HG03159 (cell line): ENCODE measurements at regions not wholly inside any gene's neighbourhood (a gene's known extent, or its start where the extent isn't known, plus 50 kb on each side); places are given as distances from the start of the nearest gene placed in this dataset.
"Not testable (repeated sequence)": the region's sequence is repeated elsewhere in the genome, so short reads cannot be mapped to it uniquely, and the experiment has no call there.

ENCODE experiments used
- ATAC-seq: cut with Tn5 transposase; IDR thresholded peaks from one replicate; pipeline ENCODE4 v1.9.1; 2021; ENCODE audit warnings: mild to moderate bottlenecking, moderate library complexity; ENCODE audit not compliant: unreplicated experiment

GRCh38 chr4:175273995-175274753 is 356.0 kb downstream of the ADAM29 start:
- ATAC-seq: no peak

- ATAC-seq: no peak
These were observed 359.7 kb downstream of the ADAM29 start for GRCh38 chr4:175277816-175278215.

GRCh38 chr4:175280153-175280552 is 362.0 kb downstream of the ADAM29 start:
- ATAC-seq: no peak

- ATAC-seq: no peak
These were observed 363.7 kb downstream of the ADAM29 start for GRCh38 chr4:175281894-175282293.

GRCh38 chr4:175282407-175282806 is 364.2 kb downstream of the ADAM29 start:
- no peak for ATAC-seq

- no peak for ATAC-seq
These were observed 372.2 kb downstream of the ADAM29 start for GRCh38 chr4:175290401-175290800.

- no peak for ATAC-seq
These were observed 379.9 kb downstream of the ADAM29 start for GRCh38 chr4:175297965-175298565.

- ATAC-seq: no peak
These were observed 388.3 kb downstream of the ADAM29 start for GRCh38 chr4:175306436-175306835.

GRCh38 chr4:175307326-175307725 is 389.2 kb downstream of the ADAM29 start:
- ATAC-seq: no peak

GRCh38 chr4:175308236-175308635 is 390.1 kb downstream of the ADAM29 start:
- ATAC-seq: no peak

GRCh38 chr4:175309041-175309440 is 390.9 kb downstream of the ADAM29 start:
- ATAC-seq: no peak

GRCh38 chr4:175325230-175325629 is 407.1 kb downstream of the ADAM29 start:
- no peak for ATAC-seq

- no peak for ATAC-seq
These were observed 408.6 kb downstream of the ADAM29 start for GRCh38 chr4:175326796-175327195.

GRCh38 chr4:175330236-175330635 is 412.1 kb downstream of the ADAM29 start:
- ATAC-seq: no peak

- ATAC-seq: no peak
These were observed 412.5 kb downstream of the ADAM29 start for GRCh38 chr4:175330652-175331051.

- ATAC-seq: no peak
These were observed 417.2 kb downstream of the ADAM29 start for GRCh38 chr4:175335331-175335730.

- not testable (repeated sequence) for ATAC-seq
These were observed 418.4 kb downstream of the ADAM29 start for GRCh38 chr4:175336570-175336969.

- no peak for ATAC-seq
These were observed 421.0 kb downstream of the ADAM29 start for GRCh38 chr4:175339100-175339707.

- ATAC-seq: no peak
These were observed 423.1 kb downstream of the ADAM29 start for GRCh38 chr4:175341203-175341755.

GRCh38 chr4:175346376-175346775 is 428.2 kb downstream of the ADAM29 start:
- ATAC-seq: no peak

GRCh38 chr4:175350246-175350645 is 432.1 kb downstream of the ADAM29 start:
- ATAC-seq: no peak

- ATAC-seq: no peak
These were observed 433.3 kb downstream of the ADAM29 start for GRCh38 chr4:175351473-175351872.
